Large intestine (tissue), 3 donors: ENCODE measurements at regions not wholly inside any gene's neighbourhood (a gene's known extent, or its start where the extent isn't known, plus 50 kb on each side); places are given as distances from the start of the nearest gene placed in this dataset.
"Not testable (repeated sequence)": the region's sequence is repeated elsewhere in the genome, so short reads cannot be mapped to it uniquely, and the experiment has no call there.

Source experiments
- DNase-seq, 2 donors: peaks; one replicate each; pipeline versions ENCODE4 v3.0.0 to v3.0.0-alpha.2; 2013
- H3K27ac ChIP-seq: one replicate; pipeline ENCODE4 v1.5.1; 2013; ENCODE audit warnings: low read length
- H3K27me3 ChIP-seq: 2 replicates; pipeline ENCODE4 v1.6.1; 2013; ENCODE audit warnings: low read length; ENCODE audit not compliant: control insufficient read depth, insufficient read depth
- H3K36me3 ChIP-seq: 2 replicates; pipeline ENCODE4 v1.6.1; 2013; ENCODE audit warnings: low read length; ENCODE audit not compliant: control insufficient read depth, insufficient read depth
- H3K4me1 ChIP-seq: one replicate; pipeline ENCODE4 v1.6.1; 2013; ENCODE audit warnings: low read length; ENCODE audit not compliant: control insufficient read depth, insufficient read depth
- H3K4me3 ChIP-seq: one replicate; pipeline ENCODE4 v1.5.1; 2013; ENCODE audit warnings: low read length
- H3K9me3 ChIP-seq: one replicate; pipeline ENCODE4 v1.6.1; 2013; ENCODE audit warnings: mild to moderate bottlenecking, low read depth, low read length, moderate library complexity; ENCODE audit not compliant: control insufficient read depth
- WGBS: methylation state at CpG from one replicate; pipeline ENCODE4 v1.1.5; 2013; ENCODE audit warnings: low lambda C conversion rate; ENCODE audit not compliant: insufficient coverage; 5-methylcytosine and 5-hydroxymethylcytosine counted together

DNA sequence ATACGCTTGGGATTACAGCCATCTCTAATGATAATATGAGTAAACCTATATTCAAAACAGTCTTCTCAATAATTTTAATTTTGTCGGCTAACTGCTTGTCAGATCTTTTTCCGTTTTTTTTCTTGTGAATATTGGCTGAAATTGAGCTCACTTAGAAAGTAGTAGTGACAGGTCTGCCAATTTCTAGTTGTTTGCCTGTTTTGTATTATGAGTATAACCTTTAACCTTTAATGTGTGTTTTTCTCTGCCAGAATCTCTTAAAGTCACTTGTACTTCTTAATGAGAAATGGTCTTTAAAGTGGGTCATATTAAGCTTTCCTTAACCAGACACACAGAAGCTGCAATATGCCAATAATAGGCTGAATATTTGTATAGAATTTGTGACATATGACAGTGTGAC, 511.0 kb downstream of the CSNK1G3 start:
- WGBS = 96% methylated on average over 3 of the region's 3 CpGs
- H3K27ac ChIP-seq = no peak overlapping the region
- H3K36me3 ChIP-seq = no peaks in the 10 kb centered on the region
- no peaks in the 10 kb centered on the region for H3K9me3 ChIP-seq
- no peaks in the 10 kb centered on the region for H3K27me3 ChIP-seq
- H3K4me3 ChIP-seq = no peak overlapping the region
- DNase-seq = no peak
- no peaks in the 10 kb centered on the region for H3K4me1 ChIP-seq

DNA sequence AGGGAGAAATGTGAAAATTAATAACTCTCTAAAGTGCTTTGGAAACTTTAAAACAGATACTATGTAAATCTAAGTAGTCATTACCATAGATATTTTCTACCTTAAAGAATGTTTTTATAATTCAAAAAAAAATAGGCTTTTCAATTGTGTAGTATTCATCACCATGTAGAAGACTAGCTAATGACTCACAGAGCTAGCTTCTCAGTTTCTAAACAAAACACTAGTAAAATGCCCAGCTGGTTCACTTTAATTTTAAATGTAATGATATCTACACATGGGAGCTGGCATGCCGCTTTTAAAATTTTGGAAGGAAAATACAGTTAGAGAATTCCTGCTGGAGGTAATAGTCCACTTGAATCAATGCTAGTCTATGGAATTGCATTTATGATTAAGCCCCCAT, 509.8 kb downstream of the CSNK1G3 start:
- Histone ChIP-seq H3K27ac (no peak overlapping the region), H3K27me3 (no peaks in the 10 kb centered on the region), H3K4me1 (no peaks in the 10 kb centered on the region), H3K4me3 (no peak overlapping the region), H3K36me3 (no peaks in the 10 kb centered on the region), H3K9me3 (no peaks in the 10 kb centered on the region)
- DNase-seq = no peak
- WGBS = 100% methylated on average over 1 of the region's 1 CpG

DNA sequence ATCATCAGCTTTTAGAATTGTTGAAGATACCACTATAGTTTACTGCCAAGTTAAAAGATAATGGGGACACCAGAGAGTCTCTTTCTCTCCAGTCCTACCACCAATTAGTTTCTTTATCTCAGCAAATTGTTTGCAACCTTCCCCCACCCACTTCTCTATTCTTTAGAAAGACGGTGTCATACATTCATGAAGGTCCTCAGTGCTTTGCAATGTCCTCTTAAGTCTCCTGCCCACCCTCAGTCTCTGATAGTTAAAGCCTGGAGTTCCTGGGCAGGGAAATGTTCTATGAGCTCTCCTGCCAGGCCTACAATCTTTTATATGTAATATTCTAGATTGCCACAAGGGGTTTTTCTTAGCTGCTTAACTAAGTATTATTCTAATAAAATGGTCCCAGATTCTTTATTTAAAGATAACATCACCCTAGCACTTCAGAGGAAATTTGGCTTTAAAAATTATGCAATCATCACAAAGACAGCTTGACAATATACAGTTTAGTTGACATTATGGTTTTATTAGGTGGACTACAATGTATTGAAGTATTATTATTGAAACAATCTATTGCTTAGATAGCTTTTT, 509.2 kb downstream of the CSNK1G3 start:
- no peaks in the 10 kb centered on the region for H3K9me3 ChIP-seq
- H3K4me1 ChIP-seq = no peaks in the 10 kb centered on the region
- H3K4me3 ChIP-seq = no peak overlapping the region
- no peak for DNase-seq
- H3K36me3 ChIP-seq = no peaks in the 10 kb centered on the region
- WGBS = no CpG with 5 or more reads among the region's 1 CpG
- no peak overlapping the region for H3K27ac ChIP-seq
- H3K27me3 ChIP-seq = no peaks in the 10 kb centered on the region

DNA sequence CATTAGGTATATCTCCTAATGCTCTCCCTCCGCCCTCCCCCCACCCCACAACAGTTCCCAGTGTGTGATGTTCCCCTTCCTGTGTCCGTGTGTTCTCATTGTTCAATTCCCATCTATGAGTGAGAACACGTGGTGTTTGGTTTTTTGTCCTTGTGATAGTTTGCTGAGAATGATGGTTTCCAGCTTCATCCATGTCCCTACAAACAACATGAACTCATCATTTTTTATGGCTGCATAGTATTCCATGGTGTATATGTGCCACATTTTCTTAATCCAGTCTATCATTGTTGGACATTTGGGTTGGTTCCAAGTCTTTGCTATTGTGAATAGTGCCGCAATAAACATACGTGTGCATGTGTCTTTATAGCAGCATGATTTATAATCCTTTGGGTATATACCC, 505.3 kb downstream of the CSNK1G3 start:
- H3K27me3 ChIP-seq, H3K4me3 ChIP-seq, H3K4me1 ChIP-seq, H3K36me3 ChIP-seq, DNase-seq, H3K27ac ChIP-seq, H3K9me3 ChIP-seq: not testable (repeated sequence)
- no CpG with 5 or more reads among the region's 5 CpGs for WGBS

DNA sequence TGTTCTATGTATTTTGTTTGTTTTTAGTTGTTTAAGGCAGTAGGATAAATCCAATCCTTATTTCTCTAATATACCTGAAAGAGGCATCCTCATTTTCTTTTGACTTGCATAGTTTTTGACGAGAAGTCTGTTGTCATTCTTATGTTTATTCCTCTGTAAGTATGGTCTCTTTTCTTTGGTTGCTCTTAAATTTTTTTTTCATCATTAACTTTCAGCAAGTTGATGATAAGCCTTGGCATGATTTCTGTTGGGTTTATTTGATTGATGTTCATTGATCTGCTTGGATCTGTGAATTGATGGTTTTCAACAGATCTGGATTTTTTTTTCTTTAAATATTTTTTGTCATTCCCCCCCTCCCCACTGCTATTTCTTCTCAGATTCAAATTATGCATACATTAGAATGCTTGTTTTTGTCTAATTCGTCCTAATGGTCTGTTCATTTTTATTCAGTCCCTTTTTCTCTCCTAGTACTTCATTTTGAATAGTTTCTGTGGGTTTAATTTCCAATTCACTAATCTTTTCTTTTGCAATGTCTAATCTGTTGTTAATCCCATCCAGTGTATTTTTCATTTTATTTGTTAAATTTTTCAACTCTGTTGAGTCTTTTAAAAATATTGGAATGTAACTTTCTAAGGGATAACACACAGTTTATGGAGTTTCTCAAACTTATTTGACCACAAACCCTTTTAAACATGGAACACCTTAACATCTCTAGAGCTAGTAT, 495.9 kb downstream of the CSNK1G3 start:
- Histone ChIP-seq H3K27ac (no peak overlapping the region), H3K36me3 (no peaks in the 10 kb centered on the region), H3K4me1 (no peaks in the 10 kb centered on the region), H3K4me3 (no peak overlapping the region), H3K9me3 (peaks cover 11% of the 10 kb centered on the region), H3K27me3 (no peaks in the 10 kb centered on the region)
- WGBS = 84% methylated on average over 2 of the region's 2 CpGs
- DNase-seq = no peak

DNA sequence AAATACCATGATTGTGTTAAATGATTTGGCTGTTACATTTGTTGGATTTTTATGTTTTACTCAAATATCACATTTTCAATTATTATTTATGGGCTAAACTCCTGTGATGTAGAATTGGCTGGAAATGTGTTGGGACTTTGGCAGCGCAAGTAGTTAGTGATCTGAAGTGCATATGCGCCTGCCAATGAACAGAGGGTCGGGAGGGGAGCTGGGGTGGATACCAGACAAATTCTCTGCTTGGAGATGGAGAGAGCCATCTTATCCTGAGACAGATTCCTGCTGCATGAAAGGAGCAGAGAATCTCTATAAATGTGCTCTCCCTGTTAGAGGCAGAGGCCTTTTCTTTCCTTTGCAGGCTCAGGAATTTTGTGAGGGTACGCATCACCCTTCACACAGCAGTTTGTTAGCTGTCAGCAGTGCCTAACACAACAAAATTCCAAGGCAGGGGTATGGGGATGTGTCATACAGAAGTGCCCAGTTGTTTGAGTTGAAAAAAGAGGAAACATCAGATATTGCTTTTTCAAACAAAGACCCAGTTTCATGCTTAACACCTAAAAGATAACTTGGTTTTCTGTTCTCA, 489.1 kb downstream of the CSNK1G3 start:
- no peak for DNase-seq
- no peak overlapping the region for H3K4me3 ChIP-seq
- H3K9me3 ChIP-seq = no peaks in the 10 kb centered on the region
- no peaks in the 10 kb centered on the region for H3K36me3 ChIP-seq
- no peak overlapping the region for H3K27ac ChIP-seq
- no peaks in the 10 kb centered on the region for H3K27me3 ChIP-seq
- peaks cover 3% of the 10 kb centered on the region for H3K4me1 ChIP-seq
- no CpG with 5 or more reads among the region's 4 CpGs for whole genome bisulfite sequencing

DNA sequence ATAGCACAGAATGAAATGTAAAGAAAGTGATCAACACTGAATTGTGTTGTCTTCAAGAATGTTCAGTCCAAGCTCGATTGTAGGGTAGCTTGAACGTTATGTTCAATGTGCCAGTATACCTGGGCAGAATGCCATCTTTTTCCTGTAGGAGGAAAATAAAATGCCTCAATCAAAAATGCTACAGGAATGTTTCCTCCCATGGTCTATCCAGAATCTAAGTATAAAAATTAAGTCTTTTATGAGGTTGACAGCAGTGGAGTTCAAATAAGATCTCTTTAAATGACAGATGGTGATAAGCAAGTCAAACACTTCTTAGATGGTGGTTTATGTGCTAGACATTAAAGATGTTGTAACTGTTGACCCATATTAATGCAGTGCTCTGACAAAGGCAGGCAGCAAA, 488.6 kb downstream of the CSNK1G3 start:
- no peak overlapping the region for H3K27ac ChIP-seq
- H3K27me3 ChIP-seq = no peaks in the 10 kb centered on the region
- H3K36me3 ChIP-seq = no peaks in the 10 kb centered on the region
- no CpG with 5 or more reads among the region's 2 CpGs for WGBS
- no peak for DNase-seq
- no peak overlapping the region for H3K4me3 ChIP-seq
- no peaks in the 10 kb centered on the region for H3K9me3 ChIP-seq
- peaks cover 3% of the 10 kb centered on the region for H3K4me1 ChIP-seq

DNA sequence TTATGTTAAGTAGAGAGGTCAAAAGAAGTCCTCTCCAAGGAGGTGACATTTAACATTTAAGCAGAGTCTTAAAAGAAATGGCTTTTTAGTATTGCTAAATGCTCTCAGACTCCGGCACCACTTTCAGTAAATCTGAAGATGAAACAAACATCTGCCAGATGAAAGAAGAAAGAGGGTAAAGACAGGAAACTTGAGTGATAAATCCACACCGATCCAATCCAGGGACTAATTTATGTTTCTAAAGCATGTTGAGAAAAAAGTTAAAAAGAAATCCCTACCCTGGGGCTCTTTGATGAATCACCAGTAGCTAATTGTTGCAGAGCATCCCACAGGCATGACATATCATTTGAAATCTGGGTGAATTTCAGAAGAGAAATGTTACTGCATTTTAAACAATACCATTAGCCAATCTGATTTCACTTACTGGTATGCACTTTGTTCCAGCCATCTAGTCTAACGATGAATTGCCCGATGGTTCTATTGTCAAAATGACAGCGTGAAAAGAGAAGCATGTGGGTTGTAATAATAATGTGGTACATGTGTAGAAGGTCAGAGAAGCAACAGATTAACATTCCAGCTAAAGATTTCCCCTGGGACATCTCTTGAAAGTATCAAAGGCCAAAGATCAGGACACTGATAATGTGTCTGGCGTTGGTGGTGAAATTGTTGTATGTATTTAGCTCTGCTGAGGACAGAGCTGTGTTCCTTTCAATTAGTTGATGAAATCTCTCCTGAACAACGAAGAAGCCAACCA, 485.7 kb downstream of the CSNK1G3 start:
- H3K36me3 ChIP-seq = no peaks in the 10 kb centered on the region
- H3K4me3 ChIP-seq = no peak overlapping the region
- H3K4me1 ChIP-seq = peaks cover 3% of the 10 kb centered on the region
- 89% methylated on average over 3 of the region's 7 CpGs for WGBS
- no peak overlapping the region for H3K27ac ChIP-seq
- H3K27me3 ChIP-seq = no peaks in the 10 kb centered on the region
- H3K9me3 ChIP-seq = no peaks in the 10 kb centered on the region
- DNase-seq = no peak

DNA sequence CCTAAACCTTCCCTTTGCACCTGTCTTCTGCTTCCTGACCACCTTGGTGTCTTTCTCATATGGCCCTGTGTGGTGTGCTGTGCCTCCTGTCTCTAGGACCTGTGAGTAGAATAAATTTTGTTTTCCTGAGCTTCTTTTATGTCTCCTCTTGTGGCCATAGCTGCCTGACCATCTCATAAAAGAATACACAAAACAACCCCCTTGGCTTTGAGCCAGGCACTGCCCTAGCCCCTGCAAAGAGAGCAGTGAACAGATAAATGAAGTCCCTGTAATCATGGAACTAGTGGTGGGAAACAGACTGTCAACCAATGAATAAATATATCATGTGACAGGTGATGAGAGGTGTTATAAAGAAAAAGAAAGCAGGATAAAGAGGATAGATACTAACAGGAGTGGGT, 485.1 kb downstream of the CSNK1G3 start:
- H3K27me3 ChIP-seq = no peaks in the 10 kb centered on the region
- no peak overlapping the region for H3K27ac ChIP-seq
- H3K4me1 ChIP-seq = peaks cover 3% of the 10 kb centered on the region
- DNase-seq = no peak
- H3K9me3 ChIP-seq = no peaks in the 10 kb centered on the region
- H3K4me3 ChIP-seq = no peak overlapping the region
- no peaks in the 10 kb centered on the region for H3K36me3 ChIP-seq

DNA sequence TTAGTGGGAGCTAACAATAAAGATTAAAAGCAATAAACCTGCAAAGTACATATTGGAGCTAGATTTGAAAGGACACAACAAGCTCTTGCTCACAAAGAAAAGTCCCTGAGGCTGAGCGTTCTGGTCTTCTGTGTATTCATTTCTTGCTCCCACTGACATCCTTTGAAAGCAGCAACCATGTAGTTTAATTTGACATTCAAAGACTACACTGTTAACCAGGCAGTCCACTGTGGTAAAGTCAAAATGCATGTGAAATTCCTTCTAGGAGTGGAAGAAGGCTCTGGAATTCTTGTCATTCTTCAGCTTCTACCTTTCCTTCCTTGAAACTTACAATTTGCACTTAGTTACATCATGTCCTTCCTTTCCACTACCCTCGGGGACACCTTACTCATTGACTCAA, 480.7 kb downstream of the CSNK1G3 start:
- Histone ChIP-seq H3K27me3 (no peaks in the 10 kb centered on the region), H3K9me3 (no peaks in the 10 kb centered on the region), H3K4me1 (no peaks in the 10 kb centered on the region), H3K4me3 (no peak overlapping the region), H3K27ac (no peak overlapping the region), H3K36me3 (no peaks in the 10 kb centered on the region)
- WGBS = 75% methylated on average over 1 of the region's 2 CpGs
- DNase-seq = no peak
